Testis (tissue), 2 donors: ENCODE measurements at regions not wholly inside any gene's neighbourhood (a gene's known extent, or its start where the extent isn't known, plus 50 kb on each side); places are given as distances from the start of the nearest gene placed in this dataset.

Experiments
- DNase-seq: peaks from one replicate; pipeline ENCODE4 v3.0.0-alpha.2; 2019
- H3K27ac ChIP-seq, 2 donors: fragments of 200-600 bp; sonication (generic); one replicate each; pipeline ENCODE4 v1.5.1; 2019
- H3K27me3 ChIP-seq: fragments of 200-600 bp; sonication (generic); one replicate; pipeline ENCODE4 v1.5.1; 2019
- H3K36me3 ChIP-seq: fragments of 200-600 bp; sonication (generic); one replicate; pipeline ENCODE4 v1.5.1; 2017; ENCODE audit warnings: low read depth; ENCODE audit errors: missing control alignments
- H3K4me1 ChIP-seq: fragments of 200-600 bp; sonication (generic); one replicate; pipeline ENCODE4 v1.5.1; 2019
- H3K4me3 ChIP-seq, 2 donors: fragments of 200-600 bp; sonication (generic); one replicate each; pipeline ENCODE4 v1.5.1; 2017 to 2019
- H3K9me3 ChIP-seq: fragments of 200-600 bp; sonication (generic); one replicate; pipeline ENCODE4 v1.5.1; 2017
- POLR2A ChIP-seq: fragments of 450-650 bp; IDR thresholded peaks from one replicate; pipeline ENCODE4 v1.6.1; 2017; ENCODE audit warnings: antibody characterized with exemption, mild to moderate bottlenecking, moderate library complexity
- WGBS, 2 donors: methylation state at CpG; one replicate each; pipeline ENCODE4 v1.1.5; 2018; 5-methylcytosine and 5-hydroxymethylcytosine counted together
- intact Hi-C: fragments of 100-400 bp; cut with DNase I; formaldehyde crosslinking; loops from one replicate; pipeline ENCODE4 v1.15.1; 2023; ENCODE audit warnings: low total_unique reads
- TF ChIP-seq, protein P1 (sequence below), 3 experiments: fragments of 450-650 bp in 2 of 3; fragments of 200-600 bp in 1 of 3; sonication (generic) in 1 of 3; IDR thresholded peaks; one replicate each; pipeline ENCODE4 v1.5.1; 2016 to 2019; ENCODE audit warnings: antibody characterized with exemption in 3 of 3, mild to moderate bottlenecking in 2 of 3, moderate library complexity in 1 of 3

DNA sequence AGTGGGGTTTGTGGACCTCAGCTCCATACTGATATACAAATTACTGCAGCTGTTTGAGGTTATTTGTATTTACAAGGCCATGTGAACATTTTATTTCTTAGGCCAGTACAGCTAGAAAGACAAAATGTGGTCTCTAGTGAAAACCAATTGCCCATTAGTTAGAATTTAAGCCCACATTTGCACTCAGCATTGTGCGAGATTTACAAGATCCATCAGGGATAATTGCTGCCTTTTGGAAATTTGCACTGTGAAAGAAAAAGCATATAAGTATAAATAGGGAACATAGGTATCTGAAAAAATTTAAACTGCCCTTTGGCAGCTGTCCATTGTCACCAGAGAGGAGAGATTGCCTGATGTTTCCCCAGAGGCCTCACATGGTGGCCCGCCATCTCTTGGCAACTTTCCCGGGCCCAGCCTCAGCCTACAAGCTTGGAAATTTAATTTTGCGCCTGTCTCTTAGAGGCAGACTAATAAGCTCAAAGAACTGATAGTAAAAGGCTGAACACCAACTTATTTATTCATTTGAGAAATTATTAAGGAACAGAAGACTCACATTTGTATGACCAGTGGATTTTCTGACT is 120.7 kb downstream of the MAP3K21 start:
- 64 to 65% methylated on average over 4 of the region's 4 CpGs for WGBS, 2 donors
- Histone ChIP-seq H3K4me3 (no peak overlapping the region), H3K27ac (no peak overlapping the region), H3K4me1 (no peaks in the 10 kb centered on the region), H3K9me3 (no peaks in the 10 kb centered on the region), H3K27me3 (no peaks in the 10 kb centered on the region), H3K36me3 (no peaks in the 10 kb centered on the region)
- DNase-seq: no peak
- intact Hi-C loops: no loop called here
- TF ChIP-seq POLR2A: no peak
- TF ChIP-seq, protein P1, sequence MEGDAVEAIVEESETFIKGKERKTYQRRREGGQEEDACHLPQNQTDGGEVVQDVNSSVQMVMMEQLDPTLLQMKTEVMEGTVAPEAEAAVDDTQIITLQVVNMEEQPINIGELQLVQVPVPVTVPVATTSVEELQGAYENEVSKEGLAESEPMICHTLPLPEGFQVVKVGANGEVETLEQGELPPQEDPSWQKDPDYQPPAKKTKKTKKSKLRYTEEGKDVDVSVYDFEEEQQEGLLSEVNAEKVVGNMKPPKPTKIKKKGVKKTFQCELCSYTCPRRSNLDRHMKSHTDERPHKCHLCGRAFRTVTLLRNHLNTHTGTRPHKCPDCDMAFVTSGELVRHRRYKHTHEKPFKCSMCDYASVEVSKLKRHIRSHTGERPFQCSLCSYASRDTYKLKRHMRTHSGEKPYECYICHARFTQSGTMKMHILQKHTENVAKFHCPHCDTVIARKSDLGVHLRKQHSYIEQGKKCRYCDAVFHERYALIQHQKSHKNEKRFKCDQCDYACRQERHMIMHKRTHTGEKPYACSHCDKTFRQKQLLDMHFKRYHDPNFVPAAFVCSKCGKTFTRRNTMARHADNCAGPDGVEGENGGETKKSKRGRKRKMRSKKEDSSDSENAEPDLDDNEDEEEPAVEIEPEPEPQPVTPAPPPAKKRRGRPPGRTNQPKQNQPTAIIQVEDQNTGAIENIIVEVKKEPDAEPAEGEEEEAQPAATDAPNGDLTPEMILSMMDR (IDR thresholded peaks at IDR 0.05): no peak

DNA sequence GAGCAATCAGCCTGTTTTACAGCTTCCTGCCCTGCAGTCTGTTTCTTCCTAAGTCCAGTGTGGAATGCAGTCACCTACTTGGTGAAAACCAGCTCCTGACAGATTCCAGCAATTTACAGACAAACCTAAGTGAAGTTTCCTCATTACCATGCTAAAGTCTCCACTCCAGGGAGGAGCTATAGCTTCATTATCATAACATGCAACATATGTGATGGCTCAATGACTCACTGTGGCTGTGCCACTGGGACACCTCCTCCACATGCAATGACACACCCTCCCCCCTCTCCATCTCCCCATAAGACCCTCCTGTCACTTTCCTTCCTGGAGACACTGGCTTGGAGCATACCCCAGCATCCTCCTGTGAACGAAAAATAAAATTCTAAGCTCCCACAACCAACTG is 125.2 kb downstream of the MAP3K21 start:
- no peak for DNase-seq
- TF ChIP-seq, protein P1 (IDR thresholded peaks at IDR 0.05): no peak
- WGBS, 2 donors: 88 to 89% methylated on average over 1 of the region's 1 CpG
- Histone ChIP-seq H3K9me3 (no peaks in the 10 kb centered on the region), H3K4me1 (no peaks in the 10 kb centered on the region), H3K27ac (no peak overlapping the region), H3K4me3 (no peak overlapping the region), H3K27me3 (no peaks in the 10 kb centered on the region), H3K36me3 (no peaks in the 10 kb centered on the region)
- intact Hi-C loops: no loop called here

DNA sequence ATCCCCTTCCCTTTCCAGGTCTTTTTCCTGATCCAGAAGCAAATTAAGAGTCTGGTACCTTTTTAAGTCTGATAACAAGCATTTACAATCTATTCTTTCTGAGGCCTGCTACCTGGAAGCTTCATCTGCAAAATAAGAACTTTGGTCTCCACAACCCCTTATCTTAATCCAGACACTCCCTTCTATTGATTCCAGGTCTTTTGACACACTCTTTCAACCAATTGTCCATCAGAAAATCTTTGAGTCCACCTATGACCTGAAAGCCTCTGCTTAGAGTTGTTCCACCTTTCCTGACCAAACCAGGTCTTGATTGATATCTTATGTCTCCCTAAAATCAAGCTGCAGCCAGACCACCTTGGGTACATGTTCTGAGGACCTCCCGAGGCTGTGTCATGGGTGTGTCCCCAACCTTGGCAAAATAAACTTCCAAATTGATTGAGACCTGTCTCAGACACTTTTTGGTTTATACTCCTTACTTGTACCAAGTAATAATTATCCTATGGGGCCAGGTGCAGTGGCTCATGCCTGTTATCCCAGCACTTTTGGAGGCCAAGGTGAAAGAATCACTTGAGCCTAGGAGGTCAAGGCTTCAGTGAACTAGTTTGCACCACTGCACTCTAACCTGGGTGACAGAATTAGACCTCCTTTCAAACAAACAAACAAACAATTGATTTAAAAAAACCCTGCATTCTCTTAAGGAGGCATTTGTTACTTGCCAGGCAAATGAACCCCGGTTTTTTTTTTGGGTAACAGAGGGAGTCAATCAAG is 126.1 kb downstream of the MAP3K21 start:
- TF ChIP-seq POLR2A: no peak
- TF ChIP-seq, protein P1 (IDR thresholded peaks at IDR 0.05): no peak
- intact Hi-C loops: no loop called here
- 78 to 81% methylated on average over 2 of the region's 2 CpGs for WGBS, 2 donors
- no peaks in the 10 kb centered on the region for H3K4me1 ChIP-seq
- H3K27ac ChIP-seq: no peak overlapping the region
- no peak overlapping the region for H3K4me3 ChIP-seq
- no peak for DNase-seq
- H3K36me3 ChIP-seq: no peaks in the 10 kb centered on the region
- H3K27me3 ChIP-seq: no peaks in the 10 kb centered on the region
- H3K9me3 ChIP-seq: no peaks in the 10 kb centered on the region

DNA sequence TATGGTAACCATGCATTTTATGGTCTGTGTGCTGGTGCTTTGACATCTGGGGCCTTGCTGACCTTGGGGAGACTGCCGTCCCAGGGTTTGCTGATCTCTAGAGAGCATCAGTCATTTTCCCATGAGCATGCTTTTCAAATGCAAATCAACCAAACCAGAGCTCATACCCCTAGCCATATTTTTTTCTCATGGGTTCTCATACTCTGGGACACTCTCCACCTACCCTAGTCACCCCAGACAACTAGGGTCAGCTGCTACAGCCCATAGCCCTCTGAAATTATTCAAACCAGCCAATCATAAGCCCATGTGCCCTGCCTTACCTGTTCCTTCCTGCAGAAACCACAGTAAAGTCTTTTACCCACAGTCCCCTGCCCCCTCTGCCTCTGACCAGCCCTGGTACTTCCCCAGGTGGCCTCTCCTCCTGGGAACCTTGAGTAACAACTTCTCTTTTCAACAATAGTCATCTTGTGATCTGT is 132.0 kb downstream of the MAP3K21 start:
- 82 to 92% methylated on average over 1 of the region's 1 CpG for WGBS, 2 donors
- Histone ChIP-seq H3K27me3 (no peaks in the 10 kb centered on the region), H3K4me1 (no peaks in the 10 kb centered on the region), H3K4me3 (no peak overlapping the region), H3K9me3 (no peaks in the 10 kb centered on the region), H3K27ac (no peak overlapping the region), H3K36me3 (no peaks in the 10 kb centered on the region)
- intact Hi-C loops: no loop called here
- no peak for TF ChIP-seq POLR2A
- TF ChIP-seq, protein P1 (IDR thresholded peaks at IDR 0.05): no peak
- DNase-seq: no peak
